ENCODE measurements at regions not wholly inside any gene's neighbourhood (a gene's known extent, or its start where the extent isn't known, plus 50 kb on each side); places are given as distances from the start of the nearest gene placed in this dataset.

DNA sequence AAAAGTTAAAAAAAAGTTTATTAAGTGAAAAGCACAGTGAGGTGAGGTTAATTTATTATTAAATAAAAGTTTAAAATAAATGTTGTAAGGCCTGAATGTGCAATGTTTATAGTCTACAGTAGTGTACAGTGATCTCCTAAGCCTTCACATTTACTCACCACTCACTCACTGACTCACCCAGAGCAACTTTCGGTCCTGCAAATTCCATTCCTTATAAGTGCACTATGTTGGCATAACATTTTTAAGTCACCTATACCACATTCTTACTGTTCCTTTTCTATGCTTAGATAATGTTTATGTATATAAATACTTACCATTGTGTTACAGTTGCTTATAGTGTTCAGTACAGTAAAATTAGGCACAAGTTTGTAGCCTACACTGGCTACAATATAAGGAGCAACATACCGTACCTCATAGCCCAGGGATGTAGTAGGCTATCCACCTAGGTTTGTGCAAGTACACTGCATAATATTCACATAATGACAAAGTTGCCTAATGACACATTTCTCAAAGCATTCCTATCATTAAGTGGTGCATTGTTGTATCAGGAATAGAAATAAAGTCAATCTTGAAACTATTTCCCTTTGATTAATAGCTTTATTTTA is 426.5 kb upstream of the BRINP3 start:
- TF ChIP-seq, protein P1, sequence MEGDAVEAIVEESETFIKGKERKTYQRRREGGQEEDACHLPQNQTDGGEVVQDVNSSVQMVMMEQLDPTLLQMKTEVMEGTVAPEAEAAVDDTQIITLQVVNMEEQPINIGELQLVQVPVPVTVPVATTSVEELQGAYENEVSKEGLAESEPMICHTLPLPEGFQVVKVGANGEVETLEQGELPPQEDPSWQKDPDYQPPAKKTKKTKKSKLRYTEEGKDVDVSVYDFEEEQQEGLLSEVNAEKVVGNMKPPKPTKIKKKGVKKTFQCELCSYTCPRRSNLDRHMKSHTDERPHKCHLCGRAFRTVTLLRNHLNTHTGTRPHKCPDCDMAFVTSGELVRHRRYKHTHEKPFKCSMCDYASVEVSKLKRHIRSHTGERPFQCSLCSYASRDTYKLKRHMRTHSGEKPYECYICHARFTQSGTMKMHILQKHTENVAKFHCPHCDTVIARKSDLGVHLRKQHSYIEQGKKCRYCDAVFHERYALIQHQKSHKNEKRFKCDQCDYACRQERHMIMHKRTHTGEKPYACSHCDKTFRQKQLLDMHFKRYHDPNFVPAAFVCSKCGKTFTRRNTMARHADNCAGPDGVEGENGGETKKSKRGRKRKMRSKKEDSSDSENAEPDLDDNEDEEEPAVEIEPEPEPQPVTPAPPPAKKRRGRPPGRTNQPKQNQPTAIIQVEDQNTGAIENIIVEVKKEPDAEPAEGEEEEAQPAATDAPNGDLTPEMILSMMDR (IDR thresholded peaks at IDR 0.05; ENCODE audit: borderline replicate concordance, control extremely low read depth, extremely low read depth, insufficient read depth, missing control alignments) = no peak
- in situ Hi-C loops (cut with MboI; ENCODE audit: low sequenced_read_pairs, unreplicated experiment) = no loop called here
- DNase-seq (ENCODE audit: low spot score) = no peak

DNA sequence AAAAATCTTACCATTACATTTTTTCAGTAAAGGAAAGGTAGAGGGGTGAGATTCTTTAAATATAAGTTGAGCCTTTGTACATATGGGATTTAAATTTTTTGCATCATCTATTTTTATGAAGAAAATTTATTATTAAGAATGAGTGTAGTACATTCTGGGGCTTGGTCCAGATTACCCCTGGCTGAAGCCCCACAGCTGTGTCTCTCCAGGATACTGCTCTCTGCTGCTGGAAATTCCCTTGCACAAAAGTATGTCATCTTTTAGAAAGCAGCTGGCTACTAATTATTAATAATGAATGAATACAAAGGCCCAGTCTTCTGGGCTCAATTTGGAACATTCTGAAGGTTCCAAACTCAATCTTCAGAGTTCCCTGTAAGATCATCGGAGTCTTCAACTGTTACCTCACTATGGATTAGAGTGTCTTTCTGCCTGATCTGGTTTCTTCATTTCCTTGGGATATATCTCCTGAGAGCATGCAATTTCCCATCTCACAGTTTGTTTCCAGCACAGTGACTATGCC is 428.6 kb upstream of the BRINP3 start:
- DNase-seq (ENCODE audit: low spot score) = no peak
- in situ Hi-C loops (cut with MboI; ENCODE audit: low sequenced_read_pairs, unreplicated experiment) = no loop called here
- TF ChIP-seq, protein P1 (IDR thresholded peaks at IDR 0.05; ENCODE audit: borderline replicate concordance, control extremely low read depth, extremely low read depth, insufficient read depth, missing control alignments) = no peak

DNA sequence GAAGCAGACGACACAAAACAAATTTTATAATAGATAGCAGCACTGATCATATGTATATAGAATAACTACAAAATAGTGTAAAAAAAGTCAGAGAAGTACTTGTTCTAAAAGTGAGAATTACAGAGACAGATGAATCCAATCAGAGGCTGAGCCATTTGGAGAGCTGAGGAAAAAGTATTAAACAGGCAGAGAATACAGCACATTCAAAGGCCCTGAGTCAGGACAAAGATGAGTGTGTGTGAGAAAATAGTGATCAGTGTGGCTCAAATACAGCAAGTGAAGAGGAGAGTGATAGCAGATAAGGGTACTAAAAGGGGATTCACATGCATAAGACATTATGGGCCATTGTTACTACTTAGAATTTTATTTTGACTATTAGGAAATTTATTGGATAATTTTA is 430.6 kb upstream of the BRINP3 start:
- in situ Hi-C loops (cut with MboI; ENCODE audit: low sequenced_read_pairs, unreplicated experiment) = no loop called here
- TF ChIP-seq, protein P1 (IDR thresholded peaks at IDR 0.05; ENCODE audit: borderline replicate concordance, control extremely low read depth, extremely low read depth, insufficient read depth, missing control alignments) = no peak
- DNase-seq (ENCODE audit: low spot score) = no peak

DNA sequence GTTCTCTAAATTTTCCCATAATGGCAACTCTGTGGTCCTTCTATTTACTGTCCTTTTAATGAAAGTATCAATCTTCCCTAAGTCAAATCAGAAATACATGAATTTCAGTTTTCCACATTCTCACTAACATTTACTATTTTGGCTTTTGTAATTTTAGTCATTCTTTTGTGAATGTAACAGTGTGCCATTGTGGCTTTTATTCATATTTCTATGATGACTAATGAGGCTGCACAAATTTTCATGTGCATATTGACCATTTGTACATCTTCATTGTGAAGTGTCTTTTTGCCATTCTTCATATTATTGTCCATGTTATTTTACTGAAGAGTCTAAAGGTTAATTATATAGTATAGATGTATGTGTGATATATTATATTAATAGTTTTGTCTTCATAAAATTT is 431.0 kb upstream of the BRINP3 start:
- DNase-seq (ENCODE audit: low spot score) = no peak
- TF ChIP-seq, protein P1 (IDR thresholded peaks at IDR 0.05; ENCODE audit: borderline replicate concordance, control extremely low read depth, extremely low read depth, insufficient read depth, missing control alignments) = no peak
- in situ Hi-C loops (cut with MboI; ENCODE audit: low sequenced_read_pairs, unreplicated experiment) = no loop called here

DNA sequence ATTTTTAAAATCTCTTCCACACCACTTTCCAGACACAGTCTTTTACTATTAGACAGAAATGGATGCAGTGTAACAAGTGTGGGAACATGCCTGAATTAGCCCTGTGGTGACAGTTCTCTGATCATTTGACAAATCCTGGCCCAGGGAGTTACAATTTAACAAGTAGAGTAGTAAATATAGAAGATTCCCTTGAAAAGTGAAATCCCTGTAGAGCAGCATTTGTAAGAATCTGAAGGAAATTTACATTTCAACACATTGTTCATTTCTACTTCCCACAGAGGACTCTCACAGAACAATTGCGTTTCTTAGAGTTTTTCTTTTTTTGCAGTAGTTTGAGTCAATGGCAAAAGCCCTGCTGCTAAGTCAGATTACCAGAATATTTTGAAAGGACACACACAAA is 458.3 kb upstream of the BRINP3 start:
- in situ Hi-C loops (cut with MboI; ENCODE audit: low sequenced_read_pairs, unreplicated experiment) = no loop called here
- DNase-seq (ENCODE audit: low spot score) = no peak
- TF ChIP-seq, protein P1 (IDR thresholded peaks at IDR 0.05; ENCODE audit: borderline replicate concordance, control extremely low read depth, extremely low read depth, insufficient read depth, missing control alignments) = no peak

DNA sequence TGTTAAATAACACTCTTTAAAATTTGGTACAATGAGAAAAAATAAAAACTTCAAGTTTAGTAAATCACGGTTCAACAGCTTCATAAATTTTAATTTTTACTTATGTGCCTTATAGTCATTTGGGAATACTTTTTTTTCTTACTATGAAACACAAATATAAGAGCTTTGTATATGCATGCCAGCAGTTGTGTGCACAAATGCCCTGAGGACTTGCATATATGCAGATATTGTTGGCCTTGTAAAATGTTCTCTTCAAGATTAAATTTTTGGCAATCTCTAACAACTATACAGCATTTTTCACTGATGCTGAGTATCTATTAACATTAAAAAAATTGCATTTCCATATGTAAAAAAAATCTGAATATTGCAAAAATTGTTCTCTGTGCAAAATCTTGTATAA is 458.7 kb upstream of the BRINP3 start:
- in situ Hi-C loops (cut with MboI; ENCODE audit: low sequenced_read_pairs, unreplicated experiment) = no loop called here
- TF ChIP-seq, protein P1 (IDR thresholded peaks at IDR 0.05; ENCODE audit: borderline replicate concordance, control extremely low read depth, extremely low read depth, insufficient read depth, missing control alignments) = no peak
- no peak for DNase-seq (ENCODE audit: low spot score)

Data from GM13976 (cell line).